H9 (cell line): ENCODE measurements at regions not wholly inside any gene's neighbourhood (a gene's known extent, or its start where the extent isn't known, plus 50 kb on each side); places are given as distances from the start of the nearest gene placed in this dataset.

Experiments used
- DNase-seq: peaks from one replicate; pipeline ENCODE4 v3.0.0-alpha.2; 2017
- H2AFZ ChIP-seq: one replicate; pipeline ENCODE4 v1.6.1; 2013; ENCODE audit warnings: mild to moderate bottlenecking, low read length, control low read depth, moderate library complexity
- H2AK5ac ChIP-seq: 2 replicates; pipeline ENCODE4 v1.6.1; 2013; ENCODE audit warnings: low read length, control low read depth, mixed read lengths; ENCODE audit not compliant: insufficient read length
- H2BK120ac ChIP-seq: one replicate; pipeline ENCODE4 v1.6.1; 2013; ENCODE audit warnings: low read depth, mild to moderate bottlenecking, low read length, control low read depth, inconsistent platforms; ENCODE audit not compliant: poor library complexity, severe bottlenecking
- H2BK12ac ChIP-seq: 2 replicates; pipeline ENCODE4 v1.6.1; 2013; ENCODE audit warnings: low read length, control low read depth, mixed read lengths, low read depth; ENCODE audit not compliant: insufficient read length
- H2BK15ac ChIP-seq: 2 replicates; pipeline ENCODE4 v1.6.1; 2013; ENCODE audit warnings: low read depth, low read length, control low read depth
- H2BK20ac ChIP-seq: one replicate; pipeline ENCODE4 v1.6.1; 2013; ENCODE audit warnings: low read depth, mild to moderate bottlenecking, low read length, control low read depth, inconsistent platforms; ENCODE audit not compliant: poor library complexity, severe bottlenecking
- H2BK5ac ChIP-seq: 2 replicates; pipeline ENCODE4 v1.6.1; 2013; ENCODE audit warnings: low read length, control low read depth, mixed read lengths; ENCODE audit not compliant: insufficient read length
- H3K14ac ChIP-seq: 2 replicates; pipeline ENCODE4 v1.6.1; 2013; ENCODE audit warnings: low read length, control low read depth; ENCODE audit not compliant: insufficient read depth
- H3K18ac ChIP-seq: 2 replicates; pipeline ENCODE4 v1.6.1; 2013; ENCODE audit warnings: low read depth, mild to moderate bottlenecking, mixed read lengths, low read length, control low read depth; ENCODE audit not compliant: insufficient read length
- H3K23ac ChIP-seq: 2 replicates; pipeline ENCODE4 v1.6.1; 2013; ENCODE audit warnings: low read length, control low read depth, mixed read lengths, low read depth; ENCODE audit not compliant: insufficient read length
- H3K23me2 ChIP-seq: 2 replicates; pipeline ENCODE4 v1.6.1; 2013; ENCODE audit warnings: low read depth, mild to moderate bottlenecking, mixed read lengths, low read length, control low read depth; ENCODE audit not compliant: insufficient read length, poor library complexity, severe bottlenecking
- H3K27ac ChIP-seq: 2 replicates; pipeline ENCODE4 v1.5.1; 2013; ENCODE audit warnings: low read length, control low read depth, mixed read lengths, low read depth; ENCODE audit not compliant: insufficient read length
- H3K27me3 ChIP-seq: 2 replicates; pipeline ENCODE4 v1.6.1; 2013; ENCODE audit warnings: low read length, control low read depth, inconsistent platforms; ENCODE audit not compliant: insufficient read depth
- H3K4ac ChIP-seq: 2 replicates; pipeline ENCODE4 v1.6.1; 2013; ENCODE audit warnings: low read depth, mild to moderate bottlenecking, control low read depth, inconsistent platforms, low read length, moderate library complexity
- H3K4me1 ChIP-seq: 2 replicates; pipeline ENCODE4 v1.6.1; 2013; ENCODE audit warnings: low read length, control low read depth, inconsistent platforms; ENCODE audit not compliant: insufficient read depth
- H3K4me2 ChIP-seq: 2 replicates; pipeline ENCODE4 v1.6.1; 2013; ENCODE audit warnings: low read length, control low read depth, mixed read lengths; ENCODE audit not compliant: insufficient read length, insufficient read depth
- H3K56ac ChIP-seq: 2 replicates; pipeline ENCODE4 v1.6.1; 2013; ENCODE audit warnings: low read depth, mild to moderate bottlenecking, mixed read lengths, low read length, control low read depth; ENCODE audit not compliant: insufficient read length
- H3K79me1 ChIP-seq: 2 replicates; pipeline ENCODE4 v1.6.1; 2013; ENCODE audit warnings: low read depth, mild to moderate bottlenecking, moderate library complexity, low read length, control low read depth, inconsistent platforms; ENCODE audit not compliant: insufficient read depth, poor library complexity, severe bottlenecking
- H3K79me2 ChIP-seq: 2 replicates; pipeline ENCODE4 v1.6.1; 2013; ENCODE audit warnings: low read length, control low read depth, inconsistent platforms; ENCODE audit not compliant: insufficient read depth
- H3K9ac ChIP-seq: 2 replicates; pipeline ENCODE4 v1.6.1; 2013; ENCODE audit warnings: low read length, control low read depth, mixed read lengths; ENCODE audit not compliant: insufficient read length; ENCODE audit errors: extremely low read depth
- H3K9me3 ChIP-seq: one replicate; pipeline ENCODE4 v1.6.1; 2013; ENCODE audit warnings: low read depth, low read length, inconsistent platforms; ENCODE audit not compliant: control insufficient read depth
- H3T11ph ChIP-seq: one replicate; pipeline ENCODE4 v1.6.1; 2013; ENCODE audit warnings: mild to moderate bottlenecking, low read length, control low read depth, inconsistent platforms
- H4K20me1 ChIP-seq: one replicate; pipeline ENCODE4 v1.6.1; 2013; ENCODE audit not compliant: control insufficient read depth, insufficient read length, insufficient read depth
- H4K5ac ChIP-seq: 2 replicates; pipeline ENCODE4 v1.6.1; 2013; ENCODE audit warnings: low read depth, mild to moderate bottlenecking, mixed read lengths, low read length, control low read depth; ENCODE audit not compliant: insufficient read length
- H4K8ac ChIP-seq: replicated peaks from 2 replicates; pipeline ENCODE4 v1.6.1; 2013; ENCODE audit warnings: low read length, control low read depth, mixed read lengths, low read depth; ENCODE audit not compliant: insufficient read length
- H4K91ac ChIP-seq: 2 replicates; pipeline ENCODE4 v1.6.1; 2013; ENCODE audit warnings: low read depth, mild to moderate bottlenecking, moderate library complexity, mixed read lengths, low read length, control low read depth; ENCODE audit not compliant: insufficient read length
- H3K27ac Mint-ChIP-seq, 3 experiments: 2 replicates in 2 of 3; 3 replicates in 1 of 3; pipeline ENCODE4 v1.8.0; 2020 to 2021; ENCODE audit warnings: mixed read lengths in 3 of 3, mild to moderate bottlenecking in 1 of 3, moderate library complexity in 1 of 3
- H3K27me3 Mint-ChIP-seq: 2 replicates; pipeline ENCODE4 v1.8.0; 2021; ENCODE audit warnings: low read depth, mild to moderate bottlenecking, moderate library complexity, mixed read lengths
- H3K36me3 Mint-ChIP-seq, 3 experiments: 2 replicates in 2 of 3; 3 replicates in 1 of 3; pipeline ENCODE4 v1.8.0; 2020 to 2021; ENCODE audit warnings: low read depth in 3 of 3, mixed read lengths in 3 of 3; ENCODE audit not compliant: insufficient read depth in 1 of 3
- H3K4me1 Mint-ChIP-seq, 2 experiments: 2 replicates each; pipeline ENCODE4 v1.8.0; 2020; ENCODE audit warnings: mixed read lengths in 2 of 2
- H3K4me3 Mint-ChIP-seq, 2 experiments: 2 replicates in 1 of 2; 3 replicates in 1 of 2; pipeline ENCODE4 v1.8.0; 2020 to 2021; ENCODE audit warnings: mild to moderate bottlenecking in 2 of 2, mixed read lengths in 2 of 2, moderate library complexity in 1 of 2
- H3K9me3 Mint-ChIP-seq, 2 experiments: 2 replicates in 1 of 2; 3 replicates in 1 of 2; pipeline ENCODE4 v1.8.0; 2020; ENCODE audit warnings: mild to moderate bottlenecking in 2 of 2, mixed read lengths in 2 of 2, moderate library complexity in 1 of 2
- WGBS: extraction: QIAGEN DNeasy Blood & Tissue Kit; methylation state at CpG from one replicate; pipeline ENCODE4 v1.1.7; 2013; ENCODE audit warnings: missing lambda C conversion rate, low lambda C conversion rate, mixed read lengths; ENCODE audit not compliant: insufficient read length; ENCODE audit errors: extremely low coverage; 5-methylcytosine and 5-hydroxymethylcytosine counted together
- TF ChIP-seq, protein P1 (sequence below): fragments of 200-600 bp; sonication (generic); conservative IDR thresholded peaks from 3 replicates; pipeline ENCODE4 v1.8.0; 2021; ENCODE audit warnings: antibody characterized with exemption, mild to moderate bottlenecking

- Histone ChIP-seq H3T11ph (no peak overlapping the region), H4K5ac (no peak overlapping the region), H3K79me1 (no peaks in the 10 kb centered on the region), H3K79me2 (no peaks in the 10 kb centered on the region), H3K9me3 (no peaks in the 10 kb centered on the region), H2BK15ac (no peak overlapping the region), H2AK5ac (no peak overlapping the region), H3K27me3 (no peaks in the 10 kb centered on the region), H2BK5ac (no peak overlapping the region), H3K4me2 (no peak overlapping the region), H2BK120ac (no peak overlapping the region), H4K91ac (no peak overlapping the region), H3K4me1 (no peaks in the 10 kb centered on the region), H3K56ac (no peak overlapping the region), H3K9ac (no peak overlapping the region), H4K8ac (no peak overlapping the region), H3K27ac (no peak overlapping the region), H4K20me1 (no peaks in the 10 kb centered on the region), H3K23ac (no peak overlapping the region), H3K4ac (no peak overlapping the region), H2BK20ac (no peak overlapping the region), H2AFZ (no peak overlapping the region), H3K23me2 (no peaks in the 10 kb centered on the region), H3K14ac (no peak overlapping the region), H3K18ac (no peak overlapping the region), H2BK12ac (no peak overlapping the region)
- TF ChIP-seq, protein P1, sequence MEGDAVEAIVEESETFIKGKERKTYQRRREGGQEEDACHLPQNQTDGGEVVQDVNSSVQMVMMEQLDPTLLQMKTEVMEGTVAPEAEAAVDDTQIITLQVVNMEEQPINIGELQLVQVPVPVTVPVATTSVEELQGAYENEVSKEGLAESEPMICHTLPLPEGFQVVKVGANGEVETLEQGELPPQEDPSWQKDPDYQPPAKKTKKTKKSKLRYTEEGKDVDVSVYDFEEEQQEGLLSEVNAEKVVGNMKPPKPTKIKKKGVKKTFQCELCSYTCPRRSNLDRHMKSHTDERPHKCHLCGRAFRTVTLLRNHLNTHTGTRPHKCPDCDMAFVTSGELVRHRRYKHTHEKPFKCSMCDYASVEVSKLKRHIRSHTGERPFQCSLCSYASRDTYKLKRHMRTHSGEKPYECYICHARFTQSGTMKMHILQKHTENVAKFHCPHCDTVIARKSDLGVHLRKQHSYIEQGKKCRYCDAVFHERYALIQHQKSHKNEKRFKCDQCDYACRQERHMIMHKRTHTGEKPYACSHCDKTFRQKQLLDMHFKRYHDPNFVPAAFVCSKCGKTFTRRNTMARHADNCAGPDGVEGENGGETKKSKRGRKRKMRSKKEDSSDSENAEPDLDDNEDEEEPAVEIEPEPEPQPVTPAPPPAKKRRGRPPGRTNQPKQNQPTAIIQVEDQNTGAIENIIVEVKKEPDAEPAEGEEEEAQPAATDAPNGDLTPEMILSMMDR, result no peak
- Mint-ChIP-seq H3K36me3 (no peaks in the 10 kb centered on the region; a peak in 1 of 7 replicates), H3K4me3 (no peak overlapping the region), H3K27me3 (no peaks in the 10 kb centered on the region), H3K9me3 (no peaks in the 10 kb centered on the region; a peak in 1 of 5 replicates), H3K27ac (no peak overlapping the region), H3K4me1 (no peaks in the 10 kb centered on the region)
- no CpG with 5 or more reads among the region's 2 CpGs for WGBS
- no peak for DNase-seq
Observed at GRCh38 chr12:13443028-13443427, 246.5 kb downstream of the EMP1 start.
